K562 (cell line): ENCODE measurements at regions not wholly inside any gene's neighbourhood (a gene's known extent, or its start where the extent isn't known, plus 50 kb on each side); places are given as distances from the start of the nearest gene placed in this dataset.
A peak's percentile ranks its signal among the peaks of the same experiment; 100 is the strongest.

Source experiments
- DNMT1 ChIP-seq: fragments of 450-650 bp; IDR thresholded peaks from 2 replicates; pipeline ENCODE4 v1.6.1; 2016; ENCODE audit warnings: antibody characterized with exemption, mild to moderate bottlenecking
- POLR2AphosphoS5 ChIP-seq: IDR thresholded peaks from 2 replicates; pipeline ENCODE4 v1.6.1; 2011; ENCODE audit warnings: mild to moderate bottlenecking, low read depth, low read length, moderate library complexity; ENCODE audit not compliant: control insufficient read depth, insufficient read depth
- RFX5 ChIP-seq: IDR thresholded peaks from 2 replicates; pipeline ENCODE4 v1.6.1; 2011; ENCODE audit warnings: low read depth, mild to moderate bottlenecking, improper control_type of control experiment, low read length
- ZKSCAN1 ChIP-seq: fragments of 150-350 bp; IDR thresholded peaks from 2 replicates; pipeline ENCODE4 v1.6.1; 2016; ENCODE audit warnings: low read depth, low read length

DNA sequence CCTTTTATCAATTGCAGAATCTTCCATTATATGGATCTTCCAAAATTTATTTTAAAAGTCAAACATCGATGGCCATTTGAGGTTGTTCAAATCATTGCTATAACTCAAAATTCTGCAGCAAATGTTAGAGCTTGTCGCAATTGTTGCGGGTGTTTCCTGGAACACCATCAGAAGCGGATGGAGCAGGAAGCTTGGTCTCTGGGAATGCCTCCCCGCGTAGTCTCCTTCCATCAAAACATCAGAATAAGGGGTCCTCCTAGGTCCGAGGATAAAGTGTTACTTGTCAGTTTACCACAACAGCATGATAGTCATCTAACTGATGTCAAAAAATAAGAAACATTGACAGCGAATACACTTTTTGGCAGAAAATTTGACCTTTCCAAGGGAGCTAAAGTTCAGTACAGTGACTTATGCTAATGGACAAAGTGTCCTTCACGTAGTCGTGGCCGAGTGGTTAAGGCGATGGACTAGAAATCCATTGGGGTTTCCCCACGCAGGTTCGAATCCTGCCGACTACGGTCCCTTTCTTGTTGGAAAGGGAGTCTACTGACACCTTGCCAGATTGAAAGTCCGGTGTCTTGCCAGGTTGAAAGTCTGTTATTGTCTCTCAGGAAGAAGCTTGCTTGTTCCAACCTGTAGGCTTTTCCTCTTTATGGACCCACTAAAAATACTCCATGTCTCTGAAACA is 59.0 kb upstream of the ZNF184 start:
- TF ChIP-seq DNMT1, result no peak
- no peak for TF ChIP-seq RFX5
- no peak for TF ChIP-seq POLR2AphosphoS5
- peak; percentile 38; the same call in 1 of the 2 replicates for TF ChIP-seq ZKSCAN1
